Lower leg skin (tissue), 3 donors: ENCODE measurements at regions not wholly inside any gene's neighbourhood (a gene's known extent, or its start where the extent isn't known, plus 50 kb on each side); places are given as distances from the start of the nearest gene placed in this dataset.

Experiments
- CTCF ChIP-seq, 3 donors: fragments of 450-650 bp; IDR thresholded peaks; one replicate each; pipeline ENCODE4 v1.5.1; 2016; ENCODE audit warnings: antibody characterized with exemption in 3 of 3, mild to moderate bottlenecking in 3 of 3, moderate library complexity in 2 of 3
- POLR2A ChIP-seq, 2 donors: fragments of 450-650 bp; IDR thresholded peaks; one replicate each; pipeline ENCODE4 v1.6.1; 2016 to 2017; ENCODE audit warnings: antibody characterized with exemption in 2 of 2, mild to moderate bottlenecking in 1 of 2, moderate library complexity in 1 of 2

GRCh38 chr9:19690128-19690527 is 98.7 kb downstream of the SLC24A2 start:
- no peak for TF ChIP-seq CTCF (IDR thresholded peaks at IDR 0.05)
- TF ChIP-seq POLR2A (IDR thresholded peaks at IDR 0.05) = no peak
